IMR-90 (cell line): ENCODE measurements at regions not wholly inside any gene's neighbourhood (a gene's known extent, or its start where the extent isn't known, plus 50 kb on each side); places are given as distances from the start of the nearest gene placed in this dataset.

Experiments used
- ATAC-seq: fragments of 200-7000 bp; cut with Tn5 transposase; 2 replicates; pipeline ENCODE4 v1.9.1; 2020; ENCODE audit warnings: low read depth, mild to moderate bottlenecking, moderate library complexity
- BruUV-seq: library from RNA; stranded (reverse); fragments of 400-500 nt; replicated peaks from 2 replicates; lab custom pipeline; 2021; lab: Mats Ljungman, UMichigan
- CTCF ChIA-PET: fragments of 300-600 bp; formaldehyde crosslinking; extraction: SDS; loops from one replicate; lab custom pipeline; 2021; ENCODE audit warnings: antibody characterized with exemption; lab: Yijun Ruan, JAX
- POLR2A ChIA-PET: fragments of 300-600 bp; sonication (Branson Sonifier 250); formaldehyde crosslinking; loops from one replicate; lab custom pipeline; 2022; ENCODE audit warnings: antibody characterized with exemption; ENCODE audit not compliant: unreplicated experiment; lab: Charles Lee
- DNase-seq: peaks from one replicate; pipeline ENCODE4 v3.0.0; 2013
- H2AFZ ChIP-seq: replicated peaks from 2 replicates; pipeline ENCODE3; 2013; ENCODE audit warnings: low read length, mild to moderate bottlenecking; ENCODE audit not compliant: poor library complexity
- H2AK5ac ChIP-seq: 2 replicates; pipeline ENCODE4 v1.6.1; 2013; ENCODE audit warnings: low read depth, low read length, inconsistent platforms
- H2AK9ac ChIP-seq: replicated peaks from 2 replicates; pipeline ENCODE3; 2013; ENCODE audit warnings: mild to moderate bottlenecking, low read depth, low read length, moderate library complexity; ENCODE audit not compliant: poor library complexity
- H2BK120ac ChIP-seq: 2 replicates; pipeline ENCODE4 v1.6.1; 2013; ENCODE audit warnings: low read depth, low read length, inconsistent platforms
- H2BK15ac ChIP-seq: 3 replicates; pipeline ENCODE4 v1.6.1; 2013; ENCODE audit warnings: low read depth, low read length, inconsistent platforms
- H2BK20ac ChIP-seq: 2 replicates; pipeline ENCODE4 v1.6.1; 2013; ENCODE audit warnings: low read depth, mild to moderate bottlenecking, inconsistent platforms, low read length, moderate library complexity
- H2BK5ac ChIP-seq: 2 replicates; pipeline ENCODE4 v1.6.1; 2013; ENCODE audit warnings: mild to moderate bottlenecking, low read depth, low read length, inconsistent platforms; ENCODE audit not compliant: poor library complexity, severe bottlenecking
- H3K14ac ChIP-seq: replicated peaks from 2 replicates; pipeline ENCODE4 v1.6.1; 2013; ENCODE audit warnings: low read depth, low read length, inconsistent platforms
- H3K18ac ChIP-seq: 2 replicates; pipeline ENCODE4 v1.6.1; 2013; ENCODE audit warnings: low read depth, low read length, control low read depth
- H3K23ac ChIP-seq: 2 replicates; pipeline ENCODE4 v1.6.1; 2013; ENCODE audit warnings: low read depth, low read length, inconsistent platforms
- H3K27ac ChIP-seq: 2 replicates; pipeline ENCODE4 v1.5.1; 2013; ENCODE audit warnings: mild to moderate bottlenecking, control low read depth, low read length; ENCODE audit not compliant: insufficient read depth
- H3K27me3 ChIP-seq: 2 replicates; pipeline ENCODE4 v1.6.1; 2013; ENCODE audit warnings: low read length; ENCODE audit not compliant: control insufficient read depth, insufficient read depth
- H3K36me3 ChIP-seq: 2 replicates; pipeline ENCODE4 v1.6.1; 2013; ENCODE audit warnings: low read length, mixed read lengths; ENCODE audit not compliant: control insufficient read depth, insufficient read depth
- H3K4ac ChIP-seq: 2 replicates; pipeline ENCODE4 v1.6.1; 2013; ENCODE audit warnings: low read depth, low read length, inconsistent platforms
- H3K4me1 ChIP-seq: 2 replicates; pipeline ENCODE4 v1.6.1; 2013; ENCODE audit warnings: low read length, mixed read lengths; ENCODE audit not compliant: control insufficient read depth, insufficient read depth
- H3K4me2 ChIP-seq: 2 replicates; pipeline ENCODE4 v1.6.1; 2013; ENCODE audit warnings: low read depth, mild to moderate bottlenecking, control low read depth, low read length, moderate library complexity
- H3K4me3 ChIP-seq: 2 replicates; pipeline ENCODE4 v1.5.1; 2013; ENCODE audit warnings: low read depth, mild to moderate bottlenecking, control low read depth, low read length, moderate library complexity; ENCODE audit not compliant: insufficient read depth
- H3K56ac ChIP-seq: 2 replicates; pipeline ENCODE4 v1.6.1; 2013; ENCODE audit warnings: low read length, inconsistent platforms; ENCODE audit not compliant: insufficient read depth; ENCODE audit errors: extremely low read depth
- H3K79me1 ChIP-seq, 2 experiments: 2 replicates each; pipeline ENCODE4 v1.6.1; 2013; ENCODE audit warnings: low read length in 2 of 2, inconsistent platforms in 1 of 2, low read depth in 1 of 2
- H3K9ac ChIP-seq: 2 replicates; pipeline ENCODE4 v1.6.1; 2013; ENCODE audit warnings: low read depth, low read length, control low read depth
- H3K9me1 ChIP-seq: 2 replicates; pipeline ENCODE4 v1.6.1; 2013; ENCODE audit warnings: low read length, inconsistent platforms; ENCODE audit not compliant: insufficient read depth
- H3K9me3 ChIP-seq: 2 replicates; pipeline ENCODE4 v1.6.1; 2013; ENCODE audit warnings: low read length; ENCODE audit not compliant: control insufficient read depth, insufficient read depth
- H4K20me1 ChIP-seq: 2 replicates; pipeline ENCODE4 v1.6.1; 2013; ENCODE audit warnings: low read length, inconsistent platforms; ENCODE audit not compliant: insufficient read depth
- H4K5ac ChIP-seq: 2 replicates; pipeline ENCODE4 v1.6.1; 2013; ENCODE audit warnings: mild to moderate bottlenecking, low read depth, low read length, control low read depth
- H4K8ac ChIP-seq, 2 experiments: 2 replicates each; pipeline ENCODE4 v1.6.1; 2013; ENCODE audit warnings: low read depth in 2 of 2, low read length in 2 of 2, control low read depth in 1 of 2, inconsistent platforms in 1 of 2
- H4K91ac ChIP-seq: 2 replicates; pipeline ENCODE4 v1.6.1; 2013; ENCODE audit warnings: low read depth, low read length, inconsistent platforms; ENCODE audit not compliant: insufficient read depth
- CEBPB ChIP-seq: IDR thresholded peaks from 2 replicates; pipeline ENCODE4 v1.6.1; 2012; ENCODE audit warnings: low read depth, low read length, improper control_type of control experiment
- MAFK ChIP-seq: IDR thresholded peaks from 2 replicates; pipeline ENCODE4 v1.6.1; 2012; ENCODE audit warnings: low read depth, low read length, improper control_type of control experiment
- RCOR1 ChIP-seq: IDR thresholded peaks from 2 replicates; pipeline ENCODE4 v1.6.1; 2012; ENCODE audit warnings: mild to moderate bottlenecking, low read length, improper control_type of control experiment; ENCODE audit not compliant: insufficient replicate concordance
- dilution Hi-C: fragments of 300-500 bp; cut with HindIII; formaldehyde crosslinking; loops from one replicate; pipeline ENCODE4 v1.14.3; 2018; ENCODE audit warnings: low sequenced_read_pairs; ENCODE audit not compliant: unreplicated experiment
- in situ Hi-C: fragments of 300-500 bp; cut with MboI; formaldehyde crosslinking; loops from 3 replicates; pipeline ENCODE4 v1.14.3; 2019; ENCODE audit warnings: low sequenced_read_pairs, inconsistent platforms, mixed read lengths
- intact Hi-C: fragments of 100-400 bp; cut with micrococcal nuclease; formaldehyde crosslinking; loops from 2 replicates; pipeline ENCODE4 v1.10.0; 2022

GRCh38 chr7:25850216-25850615 is 301.8 kb upstream of the NFE2L3 start:
- BruUV-seq, result no TSS peak
- Histone ChIP-seq H3K56ac (no peak overlapping the region), H4K8ac (0 out of 4 replicates have a peak overlapping the region, but pooled peaks of 1 of the 2 experiments have one; percentile 1), H2BK5ac (no peak overlapping the region), H3K4ac (no peak overlapping the region), H3K36me3 (no peaks in the 10 kb centered on the region), H4K5ac (no peak overlapping the region), H3K4me2 (no peak overlapping the region; the same call in 1 of the 2 replicates), H3K4me1 (peaks cover 20% of the 10 kb centered on the region; the same call in 1 of the 2 replicates), H3K23ac (no peak overlapping the region), H2AK5ac (no peak overlapping the region), H3K14ac (no peak overlapping the region), H3K4me3 (no peak overlapping the region), H3K9ac (no peak overlapping the region), H3K27ac (peak overlapping the region; percentile 85; the same call in 1 of the 2 replicates), H2AFZ (no peak overlapping the region), H3K18ac (peak overlapping the region; percentile 34; the same call in 1 of the 2 replicates), H4K20me1 (no peaks in the 10 kb centered on the region), H2BK120ac (no peak overlapping the region), H4K91ac (no peak overlapping the region), H2BK20ac (no peak overlapping the region), H3K9me3 (no peaks in the 10 kb centered on the region), H3K27me3 (peaks cover 5% of the 10 kb centered on the region; the same call in 1 of the 2 replicates), H2BK15ac (no peak overlapping the region), H3K9me1 (0 out of 2 replicates have a peak, but pooled peaks cover 2% of the 10 kb centered on the region), H3K79me1 (no peaks in the 10 kb centered on the region), H2AK9ac (no peak overlapping the region)
- ChIA-PET POLR2A (no interaction called here), CTCF (no interaction called here)
- ATAC-seq (no peak), DNase-seq (no peak)
- dilution Hi-C loops, result no loop called here
- in situ Hi-C loops, result loop anchor here (5.0 to 10.0 kb wide), 6 partner anchors 288 to 1307 kb away; partner anchors contain the start of genes CBX3, HNRNPA2B1 and HOXA7
- TF ChIP-seq RCOR1 (no peak), CEBPB (no peak), MAFK (peak; percentile 22; the same call in 1 of the 2 replicates)
- intact Hi-C loops, result loop anchor here (5.0 to 10.0 kb wide), 2 partner anchors 128 to 355 kb away; partner anchors contain the start of genes CBX3 and HNRNPA2B1
